ENCODE measurements at regions not wholly inside any gene's neighbourhood (a gene's known extent, or its start where the extent isn't known, plus 50 kb on each side); places are given as distances from the start of the nearest gene placed in this dataset.

DNA sequence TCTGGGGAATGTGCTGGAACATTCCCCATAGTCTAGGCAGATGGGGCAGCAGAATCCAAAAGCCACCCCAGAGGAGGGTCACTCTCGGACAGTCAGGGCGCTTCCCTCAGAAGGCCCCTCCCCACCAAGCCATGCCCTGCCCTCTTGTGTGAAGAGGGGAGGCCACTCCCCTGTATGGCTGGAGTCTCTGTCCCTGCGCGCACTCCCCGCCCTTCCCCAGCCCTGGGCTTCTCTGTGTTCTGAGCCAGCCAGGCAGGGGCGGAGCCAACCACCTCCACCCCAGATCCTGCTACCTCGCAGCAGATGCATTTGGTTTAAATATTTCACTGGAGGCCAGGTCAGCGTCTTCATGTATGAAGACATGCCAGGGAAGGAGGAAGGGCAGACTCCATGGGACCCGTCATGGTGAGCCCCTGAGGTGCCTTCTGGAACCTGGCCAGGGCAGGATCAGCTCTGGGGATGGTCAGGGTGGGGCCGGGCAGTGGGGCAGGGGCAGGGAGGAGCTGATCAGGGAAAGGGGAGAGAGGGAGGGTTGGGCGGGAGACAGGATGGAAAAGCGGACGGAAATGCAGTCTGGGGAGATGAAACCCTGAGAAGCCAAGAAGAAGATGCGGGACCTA, 107.3 kb downstream of the ADRA2C start:
- TF ChIP-seq SIN3A (IDR thresholded peaks at IDR 0.05; ENCODE audit: borderline replicate concordance, insufficient read depth, low read length) (no peak), FOXP2 (optimal IDR thresholded peaks at IDR 0.05; ENCODE audit: borderline replicate concordance, extremely low read depth, extremely low read length, insufficient read depth) (no peak), TAF1 (IDR thresholded peaks at IDR 0.05; ENCODE audit: borderline replicate concordance, insufficient read depth, low read length) (no peak), POLR2AphosphoS5 (IDR thresholded peaks at IDR 0.05; ENCODE audit: low read depth, low read length) (no peak)
- TF ChIP-seq, protein P1, sequence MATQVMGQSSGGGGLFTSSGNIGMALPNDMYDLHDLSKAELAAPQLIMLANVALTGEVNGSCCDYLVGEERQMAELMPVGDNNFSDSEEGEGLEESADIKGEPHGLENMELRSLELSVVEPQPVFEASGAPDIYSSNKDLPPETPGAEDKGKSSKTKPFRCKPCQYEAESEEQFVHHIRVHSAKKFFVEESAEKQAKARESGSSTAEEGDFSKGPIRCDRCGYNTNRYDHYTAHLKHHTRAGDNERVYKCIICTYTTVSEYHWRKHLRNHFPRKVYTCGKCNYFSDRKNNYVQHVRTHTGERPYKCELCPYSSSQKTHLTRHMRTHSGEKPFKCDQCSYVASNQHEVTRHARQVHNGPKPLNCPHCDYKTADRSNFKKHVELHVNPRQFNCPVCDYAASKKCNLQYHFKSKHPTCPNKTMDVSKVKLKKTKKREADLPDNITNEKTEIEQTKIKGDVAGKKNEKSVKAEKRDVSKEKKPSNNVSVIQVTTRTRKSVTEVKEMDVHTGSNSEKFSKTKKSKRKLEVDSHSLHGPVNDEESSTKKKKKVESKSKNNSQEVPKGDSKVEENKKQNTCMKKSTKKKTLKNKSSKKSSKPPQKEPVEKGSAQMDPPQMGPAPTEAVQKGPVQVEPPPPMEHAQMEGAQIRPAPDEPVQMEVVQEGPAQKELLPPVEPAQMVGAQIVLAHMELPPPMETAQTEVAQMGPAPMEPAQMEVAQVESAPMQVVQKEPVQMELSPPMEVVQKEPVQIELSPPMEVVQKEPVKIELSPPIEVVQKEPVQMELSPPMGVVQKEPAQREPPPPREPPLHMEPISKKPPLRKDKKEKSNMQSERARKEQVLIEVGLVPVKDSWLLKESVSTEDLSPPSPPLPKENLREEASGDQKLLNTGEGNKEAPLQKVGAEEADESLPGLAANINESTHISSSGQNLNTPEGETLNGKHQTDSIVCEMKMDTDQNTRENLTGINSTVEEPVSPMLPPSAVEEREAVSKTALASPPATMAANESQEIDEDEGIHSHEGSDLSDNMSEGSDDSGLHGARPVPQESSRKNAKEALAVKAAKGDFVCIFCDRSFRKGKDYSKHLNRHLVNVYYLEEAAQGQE (IDR thresholded peaks at IDR 0.05; ENCODE audit: insufficient read depth in 1 of 2, low read depth in 2 of 2, low read length in 2 of 2): no peak

DNA sequence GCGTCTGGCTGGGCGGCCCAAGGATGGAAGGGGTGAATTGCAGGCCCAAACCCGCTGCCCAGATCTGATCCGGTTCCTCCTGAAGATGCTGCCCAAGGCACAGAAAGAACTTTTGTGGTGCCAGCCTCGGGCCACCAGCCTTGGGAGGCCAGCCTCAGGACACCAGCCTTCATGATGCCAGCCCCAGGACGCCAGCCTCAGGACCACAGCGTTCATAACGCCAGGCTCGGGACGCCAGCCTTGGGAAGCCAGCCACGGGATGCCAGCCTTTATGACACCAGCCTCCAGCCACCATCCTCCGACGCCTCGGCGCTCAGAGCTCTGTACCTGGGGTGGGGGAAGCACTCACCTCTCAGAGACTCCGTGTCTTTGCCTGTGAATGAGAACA, 107.8 kb downstream of the ADRA2C start:
- TF ChIP-seq TAF1 (IDR thresholded peaks at IDR 0.05; ENCODE audit: borderline replicate concordance, insufficient read depth, low read length): no peak
- no peak for TF ChIP-seq FOXP2 (optimal IDR thresholded peaks at IDR 0.05; ENCODE audit: borderline replicate concordance, extremely low read depth, extremely low read length, insufficient read depth)
- TF ChIP-seq, protein P1 (IDR thresholded peaks at IDR 0.05; ENCODE audit: insufficient read depth in 1 of 2, low read depth in 2 of 2, low read length in 2 of 2): no peak
- no peak for TF ChIP-seq POLR2AphosphoS5 (IDR thresholded peaks at IDR 0.05; ENCODE audit: low read depth, low read length)
- TF ChIP-seq SIN3A (IDR thresholded peaks at IDR 0.05; ENCODE audit: borderline replicate concordance, insufficient read depth, low read length): no peak

DNA sequence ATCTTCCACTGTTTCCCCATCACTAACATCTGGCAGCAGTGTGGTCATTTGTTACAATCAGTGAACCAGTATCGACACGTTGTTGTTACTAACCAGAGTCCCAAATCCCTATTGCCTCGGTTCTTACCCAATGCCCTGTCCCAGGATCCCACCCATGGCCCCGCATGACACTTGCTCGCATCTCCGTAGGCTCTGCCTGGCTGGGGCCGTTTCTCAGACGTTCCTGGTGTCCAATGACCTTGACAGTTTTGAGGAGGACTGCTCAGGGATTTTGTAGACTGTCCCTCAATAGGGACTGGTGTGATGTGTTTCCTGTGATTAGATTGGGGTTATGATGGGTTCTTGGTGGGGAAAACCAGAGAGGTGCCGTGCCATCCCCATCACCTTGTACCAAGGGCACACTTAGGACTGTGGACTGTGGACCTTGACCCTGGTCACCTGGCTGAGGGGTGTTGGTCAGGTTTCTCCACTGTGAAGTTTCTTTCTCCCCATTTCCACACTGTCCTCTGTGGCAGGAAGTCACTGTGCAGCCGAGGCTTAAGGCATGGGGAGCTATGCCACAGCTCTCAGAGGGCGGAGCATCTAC, 108.4 kb downstream of the ADRA2C start:
- no peak for TF ChIP-seq POLR2AphosphoS5 (IDR thresholded peaks at IDR 0.05; ENCODE audit: low read depth, low read length)
- no peak for TF ChIP-seq SIN3A (IDR thresholded peaks at IDR 0.05; ENCODE audit: borderline replicate concordance, insufficient read depth, low read length)
- TF ChIP-seq FOXP2 (optimal IDR thresholded peaks at IDR 0.05; ENCODE audit: borderline replicate concordance, extremely low read depth, extremely low read length, insufficient read depth): no peak
- no peak for TF ChIP-seq TAF1 (IDR thresholded peaks at IDR 0.05; ENCODE audit: borderline replicate concordance, insufficient read depth, low read length)

DNA sequence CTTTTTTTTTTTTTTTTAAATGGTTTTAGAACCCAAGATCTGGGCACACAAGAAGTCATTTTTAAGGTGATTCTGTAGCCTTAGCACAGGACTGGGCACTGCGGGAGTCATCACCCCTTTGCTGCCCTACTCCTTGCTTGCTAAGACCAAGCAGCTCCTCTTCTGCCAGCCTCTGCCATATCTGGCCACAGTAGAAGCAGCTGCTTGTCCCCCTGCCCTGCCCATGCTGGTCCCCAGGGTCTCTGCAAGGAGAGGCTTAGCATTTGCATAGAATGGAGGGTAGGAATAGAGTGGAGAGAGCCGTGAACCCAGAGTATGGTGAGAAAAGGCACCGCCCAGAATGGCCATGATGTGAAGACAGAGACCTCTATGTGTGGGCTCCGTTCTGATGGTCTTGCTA, 109.3 kb downstream of the ADRA2C start:
- no peak for TF ChIP-seq FOXP2 (optimal IDR thresholded peaks at IDR 0.05; ENCODE audit: borderline replicate concordance, extremely low read depth, extremely low read length, insufficient read depth)
- TF ChIP-seq, protein P1 (IDR thresholded peaks at IDR 0.05; ENCODE audit: insufficient read depth in 1 of 2, low read depth in 2 of 2, low read length in 2 of 2): no peak
- no peak for TF ChIP-seq TAF1 (IDR thresholded peaks at IDR 0.05; ENCODE audit: borderline replicate concordance, insufficient read depth, low read length)
- TF ChIP-seq SIN3A (IDR thresholded peaks at IDR 0.05; ENCODE audit: borderline replicate concordance, insufficient read depth, low read length): no peak
- no peak for TF ChIP-seq POLR2AphosphoS5 (IDR thresholded peaks at IDR 0.05; ENCODE audit: low read depth, low read length)

DNA sequence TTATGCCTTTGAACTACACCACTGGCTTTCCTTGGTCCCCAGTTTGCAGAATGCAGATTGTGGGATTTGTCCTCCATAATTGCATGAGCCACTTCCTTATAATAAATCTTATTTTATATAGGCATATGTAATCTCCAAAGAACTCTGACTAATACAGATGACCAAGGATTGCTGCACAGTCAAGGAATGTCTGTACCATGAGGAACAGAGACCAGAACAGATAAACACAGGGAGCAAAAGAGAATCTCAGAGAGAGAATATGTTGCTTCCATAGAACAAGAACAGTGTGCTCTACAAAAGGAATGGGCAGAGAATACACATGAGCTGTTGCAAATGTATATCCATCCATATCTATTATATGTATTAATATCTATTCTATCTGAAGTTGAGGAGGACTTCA, 111.1 kb downstream of the ADRA2C start:
- TF ChIP-seq FOXP2 (optimal IDR thresholded peaks at IDR 0.05; ENCODE audit: borderline replicate concordance, extremely low read depth, extremely low read length, insufficient read depth): no peak
- no peak for TF ChIP-seq TAF1 (IDR thresholded peaks at IDR 0.05; ENCODE audit: borderline replicate concordance, insufficient read depth, low read length)
- TF ChIP-seq, protein P1 (IDR thresholded peaks at IDR 0.05; ENCODE audit: insufficient read depth in 1 of 2, low read depth in 2 of 2, low read length in 2 of 2): no peak
- TF ChIP-seq SIN3A (IDR thresholded peaks at IDR 0.05; ENCODE audit: borderline replicate concordance, insufficient read depth, low read length): no peak
- no peak for TF ChIP-seq POLR2AphosphoS5 (IDR thresholded peaks at IDR 0.05; ENCODE audit: low read depth, low read length)

Data from PFSK-1 (cell line).